Panc1 (cell line): ENCODE measurements at regions not wholly inside any gene's neighbourhood (a gene's known extent, or its start where the extent isn't known, plus 50 kb on each side); places are given as distances from the start of the nearest gene placed in this dataset.
"Not testable (repeated sequence)": the region's sequence is repeated elsewhere in the genome, so short reads cannot be mapped to it uniquely, and the experiment has no call there.

Experiments
- TCF7L2 ChIP-seq: IDR thresholded peaks from 2 replicates; pipeline ENCODE4 v1.6.1; 2011; ENCODE audit warnings: mild to moderate bottlenecking, low read depth, low read length, inconsistent platforms
- TF ChIP-seq, protein P1 (sequence below): fragments of 450-650 bp; IDR thresholded peaks from 2 replicates; pipeline ENCODE4 v1.5.1; 2017; ENCODE audit warnings: mild to moderate bottlenecking

DNA sequence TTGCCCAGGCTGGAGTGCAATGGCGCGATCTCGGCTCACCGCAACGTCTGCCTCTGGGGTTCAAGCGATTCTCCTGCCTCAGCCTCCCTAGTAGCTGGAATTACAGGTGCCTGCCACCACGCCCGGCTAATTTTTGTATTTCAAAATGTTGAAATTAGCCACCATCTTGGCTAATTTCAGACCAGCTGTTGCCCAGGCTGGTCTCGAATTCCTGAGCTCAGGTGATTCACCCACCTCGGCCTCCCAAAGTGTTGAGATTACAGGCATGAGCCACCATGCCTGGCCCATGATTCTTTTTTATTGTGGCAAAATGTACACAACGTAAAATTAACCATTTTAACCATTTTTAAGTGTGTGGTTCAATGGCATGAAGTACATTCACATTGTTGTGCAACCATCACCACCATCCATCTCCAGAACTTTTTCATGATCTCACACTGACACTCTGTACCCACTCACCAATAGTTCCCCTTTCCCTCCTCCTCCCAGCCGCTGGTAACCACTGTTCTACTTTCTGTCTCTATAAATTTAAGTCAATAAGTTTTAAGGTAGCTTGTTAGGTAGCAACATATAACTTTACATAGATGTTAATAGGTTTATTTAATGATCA lies 54.0 kb upstream of the RBM47 start:
- TF ChIP-seq, protein P1, sequence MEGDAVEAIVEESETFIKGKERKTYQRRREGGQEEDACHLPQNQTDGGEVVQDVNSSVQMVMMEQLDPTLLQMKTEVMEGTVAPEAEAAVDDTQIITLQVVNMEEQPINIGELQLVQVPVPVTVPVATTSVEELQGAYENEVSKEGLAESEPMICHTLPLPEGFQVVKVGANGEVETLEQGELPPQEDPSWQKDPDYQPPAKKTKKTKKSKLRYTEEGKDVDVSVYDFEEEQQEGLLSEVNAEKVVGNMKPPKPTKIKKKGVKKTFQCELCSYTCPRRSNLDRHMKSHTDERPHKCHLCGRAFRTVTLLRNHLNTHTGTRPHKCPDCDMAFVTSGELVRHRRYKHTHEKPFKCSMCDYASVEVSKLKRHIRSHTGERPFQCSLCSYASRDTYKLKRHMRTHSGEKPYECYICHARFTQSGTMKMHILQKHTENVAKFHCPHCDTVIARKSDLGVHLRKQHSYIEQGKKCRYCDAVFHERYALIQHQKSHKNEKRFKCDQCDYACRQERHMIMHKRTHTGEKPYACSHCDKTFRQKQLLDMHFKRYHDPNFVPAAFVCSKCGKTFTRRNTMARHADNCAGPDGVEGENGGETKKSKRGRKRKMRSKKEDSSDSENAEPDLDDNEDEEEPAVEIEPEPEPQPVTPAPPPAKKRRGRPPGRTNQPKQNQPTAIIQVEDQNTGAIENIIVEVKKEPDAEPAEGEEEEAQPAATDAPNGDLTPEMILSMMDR: not testable (repeated sequence)
- not testable (repeated sequence) for TF ChIP-seq TCF7L2
